Stimulated activated naive CD8-positive, alpha-beta T cell treated with anti-CD3 and anti-CD28 coated beads, Interleukin-15, Interleukin-2, amounts not matched to agents 100 ng/mL and 50 ng/mL, for 24 hours (primary cell): ENCODE measurements at regions not wholly inside any gene's neighbourhood (a gene's known extent, or its start where the extent isn't known, plus 50 kb on each side); places are given as distances from the start of the nearest gene placed in this dataset.

Experiments
- H3K27ac Mint-ChIP-seq: one replicate; pipeline ENCODE4 v1.8.0; 2021; ENCODE audit warnings: mild to moderate bottlenecking, mixed read lengths
- H3K27me3 Mint-ChIP-seq: one replicate; pipeline ENCODE4 v1.8.0; 2021; ENCODE audit warnings: mixed read lengths
- H3K36me3 Mint-ChIP-seq: one replicate; pipeline ENCODE4 v1.8.0; 2021; ENCODE audit warnings: low read depth, mixed read lengths
- H3K4me1 Mint-ChIP-seq: one replicate; pipeline ENCODE4 v1.8.0; 2021; ENCODE audit warnings: low read depth, mixed read lengths
- H3K4me3 Mint-ChIP-seq: one replicate; pipeline ENCODE4 v1.8.0; 2021; ENCODE audit warnings: mild to moderate bottlenecking, mixed read lengths
- H3K9me3 Mint-ChIP-seq: one replicate; pipeline ENCODE4 v1.8.0; 2021; ENCODE audit warnings: mixed read lengths

- no peaks in the 10 kb centered on the region for H3K9me3 Mint-ChIP-seq
- H3K27me3 Mint-ChIP-seq: no peaks in the 10 kb centered on the region
- no peaks in the 10 kb centered on the region for H3K36me3 Mint-ChIP-seq
- H3K27ac Mint-ChIP-seq: no peak overlapping the region
- no peak overlapping the region for H3K4me3 Mint-ChIP-seq
- H3K4me1 Mint-ChIP-seq: no peaks in the 10 kb centered on the region
Measured at GRCh38 chr1:30515755-30516484, 207.5 kb downstream of the MATN1 start.

- Mint-ChIP-seq H3K9me3 (no peaks in the 10 kb centered on the region), H3K4me3 (no peak overlapping the region), H3K4me1 (no peaks in the 10 kb centered on the region), H3K36me3 (no peaks in the 10 kb centered on the region), H3K27me3 (no peaks in the 10 kb centered on the region), H3K27ac (no peak overlapping the region)
Measured at GRCh38 chr1:30514945-30515344, 208.4 kb downstream of the MATN1 start.

- Mint-ChIP-seq H3K36me3 (no peaks in the 10 kb centered on the region), H3K27me3 (peaks cover 5% of the 10 kb centered on the region), H3K4me1 (no peaks in the 10 kb centered on the region), H3K27ac (no peak overlapping the region), H3K9me3 (no peaks in the 10 kb centered on the region), H3K4me3 (no peak overlapping the region)
Measured at GRCh38 chr1:30514137-30514654, 209.2 kb downstream of the MATN1 start.

GRCh38 chr1:30513396-30514136, 209.8 kb downstream of the MATN1 start:
- no peak overlapping the region for H3K4me3 Mint-ChIP-seq
- H3K9me3 Mint-ChIP-seq: no peaks in the 10 kb centered on the region
- peaks cover 10% of the 10 kb centered on the region for H3K27me3 Mint-ChIP-seq
- no peaks in the 10 kb centered on the region for H3K4me1 Mint-ChIP-seq
- no peak overlapping the region for H3K27ac Mint-ChIP-seq
- H3K36me3 Mint-ChIP-seq: no peaks in the 10 kb centered on the region

- Mint-ChIP-seq H3K9me3 (no peaks in the 10 kb centered on the region), H3K4me1 (no peaks in the 10 kb centered on the region), H3K36me3 (no peaks in the 10 kb centered on the region), H3K27me3 (peaks cover 14% of the 10 kb centered on the region), H3K4me3 (no peak overlapping the region), H3K27ac (no peak overlapping the region)
Measured at GRCh38 chr1:30512914-30513265, 210.5 kb downstream of the MATN1 start.

GRCh38 chr1:30511991-30512913, 211.1 kb downstream of the MATN1 start:
- H3K27ac Mint-ChIP-seq: no peak overlapping the region
- no peaks in the 10 kb centered on the region for H3K36me3 Mint-ChIP-seq
- no peaks in the 10 kb centered on the region for H3K4me1 Mint-ChIP-seq
- H3K9me3 Mint-ChIP-seq: no peaks in the 10 kb centered on the region
- peaks cover 14% of the 10 kb centered on the region for H3K27me3 Mint-ChIP-seq
- H3K4me3 Mint-ChIP-seq: no peak overlapping the region

GRCh38 chr1:30511563-30511962, 211.8 kb downstream of the MATN1 start:
- H3K4me3 Mint-ChIP-seq: no peak overlapping the region
- H3K36me3 Mint-ChIP-seq: no peaks in the 10 kb centered on the region
- H3K9me3 Mint-ChIP-seq: no peaks in the 10 kb centered on the region
- no peak overlapping the region for H3K27ac Mint-ChIP-seq
- H3K4me1 Mint-ChIP-seq: no peaks in the 10 kb centered on the region
- peaks cover 14% of the 10 kb centered on the region for H3K27me3 Mint-ChIP-seq

GRCh38 chr1:30511106-30511505, 212.3 kb downstream of the MATN1 start:
- Mint-ChIP-seq H3K9me3 (no peaks in the 10 kb centered on the region), H3K27ac (no peak overlapping the region), H3K27me3 (peaks cover 14% of the 10 kb centered on the region), H3K4me3 (no peak overlapping the region), H3K36me3 (no peaks in the 10 kb centered on the region), H3K4me1 (no peaks in the 10 kb centered on the region)

GRCh38 chr1:30509670-30510069, 213.7 kb downstream of the MATN1 start:
- Mint-ChIP-seq H3K4me3 (no peak overlapping the region), H3K27me3 (peaks cover 14% of the 10 kb centered on the region), H3K4me1 (no peaks in the 10 kb centered on the region), H3K36me3 (no peaks in the 10 kb centered on the region), H3K27ac (no peak overlapping the region), H3K9me3 (no peaks in the 10 kb centered on the region)

- H3K36me3 Mint-ChIP-seq: no peaks in the 10 kb centered on the region
- H3K27me3 Mint-ChIP-seq: peaks cover 14% of the 10 kb centered on the region
- no peak overlapping the region for H3K27ac Mint-ChIP-seq
- H3K4me1 Mint-ChIP-seq: no peaks in the 10 kb centered on the region
- H3K4me3 Mint-ChIP-seq: no peak overlapping the region
- H3K9me3 Mint-ChIP-seq: no peaks in the 10 kb centered on the region
Measured at GRCh38 chr1:30508611-30509010, 214.8 kb downstream of the MATN1 start.

GRCh38 chr1:30508175-30508448, 215.3 kb downstream of the MATN1 start:
- H3K9me3 Mint-ChIP-seq: no peaks in the 10 kb centered on the region
- no peak overlapping the region for H3K4me3 Mint-ChIP-seq
- no peaks in the 10 kb centered on the region for H3K4me1 Mint-ChIP-seq
- H3K27me3 Mint-ChIP-seq: peaks cover 14% of the 10 kb centered on the region
- H3K36me3 Mint-ChIP-seq: no peaks in the 10 kb centered on the region
- H3K27ac Mint-ChIP-seq: no peak overlapping the region

- Mint-ChIP-seq H3K9me3 (no peaks in the 10 kb centered on the region), H3K27ac (no peak overlapping the region), H3K4me3 (no peak overlapping the region), H3K27me3 (peaks cover 14% of the 10 kb centered on the region), H3K4me1 (no peaks in the 10 kb centered on the region), H3K36me3 (no peaks in the 10 kb centered on the region)
Measured at GRCh38 chr1:30507401-30508174, 215.8 kb downstream of the MATN1 start.

GRCh38 chr1:30507016-30507312, 216.4 kb downstream of the MATN1 start:
- H3K27me3 Mint-ChIP-seq: peaks cover 14% of the 10 kb centered on the region
- no peak overlapping the region for H3K4me3 Mint-ChIP-seq
- no peaks in the 10 kb centered on the region for H3K36me3 Mint-ChIP-seq
- no peaks in the 10 kb centered on the region for H3K4me1 Mint-ChIP-seq
- peaks cover 3% of the 10 kb centered on the region for H3K9me3 Mint-ChIP-seq
- H3K27ac Mint-ChIP-seq: no peak overlapping the region

GRCh38 chr1:30506291-30507015, 216.9 kb downstream of the MATN1 start:
- Mint-ChIP-seq H3K4me1 (no peaks in the 10 kb centered on the region), H3K27ac (no peak overlapping the region), H3K27me3 (peaks cover 14% of the 10 kb centered on the region), H3K4me3 (no peak overlapping the region), H3K36me3 (no peaks in the 10 kb centered on the region), H3K9me3 (peaks cover 6% of the 10 kb centered on the region)
